H9 (cell line): ENCODE measurements at regions not wholly inside any gene's neighbourhood (a gene's known extent, or its start where the extent isn't known, plus 50 kb on each side); places are given as distances from the start of the nearest gene placed in this dataset.

Source experiments
- DNase-seq: peaks from one replicate; pipeline ENCODE4 v3.0.0-alpha.2; 2017
- H2AFZ ChIP-seq: one replicate; pipeline ENCODE4 v1.6.1; 2013; ENCODE audit warnings: mild to moderate bottlenecking, low read length, control low read depth, moderate library complexity
- H2AK5ac ChIP-seq: 2 replicates; pipeline ENCODE4 v1.6.1; 2013; ENCODE audit warnings: low read length, control low read depth, mixed read lengths; ENCODE audit not compliant: insufficient read length
- H2BK120ac ChIP-seq: one replicate; pipeline ENCODE4 v1.6.1; 2013; ENCODE audit warnings: low read depth, mild to moderate bottlenecking, low read length, control low read depth, inconsistent platforms; ENCODE audit not compliant: poor library complexity, severe bottlenecking
- H2BK12ac ChIP-seq: 2 replicates; pipeline ENCODE4 v1.6.1; 2013; ENCODE audit warnings: low read length, control low read depth, mixed read lengths, low read depth; ENCODE audit not compliant: insufficient read length
- H2BK15ac ChIP-seq: 2 replicates; pipeline ENCODE4 v1.6.1; 2013; ENCODE audit warnings: low read depth, low read length, control low read depth
- H2BK20ac ChIP-seq: one replicate; pipeline ENCODE4 v1.6.1; 2013; ENCODE audit warnings: low read depth, mild to moderate bottlenecking, low read length, control low read depth, inconsistent platforms; ENCODE audit not compliant: poor library complexity, severe bottlenecking
- H2BK5ac ChIP-seq: 2 replicates; pipeline ENCODE4 v1.6.1; 2013; ENCODE audit warnings: low read length, control low read depth, mixed read lengths; ENCODE audit not compliant: insufficient read length
- H3K14ac ChIP-seq: 2 replicates; pipeline ENCODE4 v1.6.1; 2013; ENCODE audit warnings: low read length, control low read depth; ENCODE audit not compliant: insufficient read depth
- H3K18ac ChIP-seq: 2 replicates; pipeline ENCODE4 v1.6.1; 2013; ENCODE audit warnings: low read depth, mild to moderate bottlenecking, mixed read lengths, low read length, control low read depth; ENCODE audit not compliant: insufficient read length
- H3K23ac ChIP-seq: 2 replicates; pipeline ENCODE4 v1.6.1; 2013; ENCODE audit warnings: low read length, control low read depth, mixed read lengths, low read depth; ENCODE audit not compliant: insufficient read length
- H3K23me2 ChIP-seq: 2 replicates; pipeline ENCODE4 v1.6.1; 2013; ENCODE audit warnings: low read depth, mild to moderate bottlenecking, mixed read lengths, low read length, control low read depth; ENCODE audit not compliant: insufficient read length, poor library complexity, severe bottlenecking
- H3K27ac ChIP-seq: 2 replicates; pipeline ENCODE4 v1.5.1; 2013; ENCODE audit warnings: low read length, control low read depth, mixed read lengths, low read depth; ENCODE audit not compliant: insufficient read length
- H3K27me3 ChIP-seq: 2 replicates; pipeline ENCODE4 v1.6.1; 2013; ENCODE audit warnings: low read length, control low read depth, inconsistent platforms; ENCODE audit not compliant: insufficient read depth
- H3K4ac ChIP-seq: 2 replicates; pipeline ENCODE4 v1.6.1; 2013; ENCODE audit warnings: low read depth, mild to moderate bottlenecking, control low read depth, inconsistent platforms, low read length, moderate library complexity
- H3K4me1 ChIP-seq: 2 replicates; pipeline ENCODE4 v1.6.1; 2013; ENCODE audit warnings: low read length, control low read depth, inconsistent platforms; ENCODE audit not compliant: insufficient read depth
- H3K4me2 ChIP-seq: 2 replicates; pipeline ENCODE4 v1.6.1; 2013; ENCODE audit warnings: low read length, control low read depth, mixed read lengths; ENCODE audit not compliant: insufficient read length, insufficient read depth
- H3K56ac ChIP-seq: 2 replicates; pipeline ENCODE4 v1.6.1; 2013; ENCODE audit warnings: low read depth, mild to moderate bottlenecking, mixed read lengths, low read length, control low read depth; ENCODE audit not compliant: insufficient read length
- H3K79me1 ChIP-seq: 2 replicates; pipeline ENCODE4 v1.6.1; 2013; ENCODE audit warnings: low read depth, mild to moderate bottlenecking, moderate library complexity, low read length, control low read depth, inconsistent platforms; ENCODE audit not compliant: insufficient read depth, poor library complexity, severe bottlenecking
- H3K79me2 ChIP-seq: 2 replicates; pipeline ENCODE4 v1.6.1; 2013; ENCODE audit warnings: low read length, control low read depth, inconsistent platforms; ENCODE audit not compliant: insufficient read depth
- H3K9ac ChIP-seq: 2 replicates; pipeline ENCODE4 v1.6.1; 2013; ENCODE audit warnings: low read length, control low read depth, mixed read lengths; ENCODE audit not compliant: insufficient read length; ENCODE audit errors: extremely low read depth
- H3K9me3 ChIP-seq: one replicate; pipeline ENCODE4 v1.6.1; 2013; ENCODE audit warnings: low read depth, low read length, inconsistent platforms; ENCODE audit not compliant: control insufficient read depth
- H3T11ph ChIP-seq: one replicate; pipeline ENCODE4 v1.6.1; 2013; ENCODE audit warnings: mild to moderate bottlenecking, low read length, control low read depth, inconsistent platforms
- H4K20me1 ChIP-seq: one replicate; pipeline ENCODE4 v1.6.1; 2013; ENCODE audit not compliant: control insufficient read depth, insufficient read length, insufficient read depth
- H4K5ac ChIP-seq: 2 replicates; pipeline ENCODE4 v1.6.1; 2013; ENCODE audit warnings: low read depth, mild to moderate bottlenecking, mixed read lengths, low read length, control low read depth; ENCODE audit not compliant: insufficient read length
- H4K8ac ChIP-seq: replicated peaks from 2 replicates; pipeline ENCODE4 v1.6.1; 2013; ENCODE audit warnings: low read length, control low read depth, mixed read lengths, low read depth; ENCODE audit not compliant: insufficient read length
- H4K91ac ChIP-seq: 2 replicates; pipeline ENCODE4 v1.6.1; 2013; ENCODE audit warnings: low read depth, mild to moderate bottlenecking, moderate library complexity, mixed read lengths, low read length, control low read depth; ENCODE audit not compliant: insufficient read length
- H3K27ac Mint-ChIP-seq, 3 experiments: 2 replicates in 2 of 3; 3 replicates in 1 of 3; pipeline ENCODE4 v1.8.0; 2020 to 2021; ENCODE audit warnings: mixed read lengths in 3 of 3, mild to moderate bottlenecking in 1 of 3, moderate library complexity in 1 of 3
- H3K27me3 Mint-ChIP-seq: 2 replicates; pipeline ENCODE4 v1.8.0; 2021; ENCODE audit warnings: low read depth, mild to moderate bottlenecking, moderate library complexity, mixed read lengths
- H3K36me3 Mint-ChIP-seq, 3 experiments: 2 replicates in 2 of 3; 3 replicates in 1 of 3; pipeline ENCODE4 v1.8.0; 2020 to 2021; ENCODE audit warnings: low read depth in 3 of 3, mixed read lengths in 3 of 3; ENCODE audit not compliant: insufficient read depth in 1 of 3
- H3K4me1 Mint-ChIP-seq, 2 experiments: 2 replicates each; pipeline ENCODE4 v1.8.0; 2020; ENCODE audit warnings: mixed read lengths in 2 of 2
- H3K4me3 Mint-ChIP-seq, 2 experiments: 2 replicates in 1 of 2; 3 replicates in 1 of 2; pipeline ENCODE4 v1.8.0; 2020 to 2021; ENCODE audit warnings: mild to moderate bottlenecking in 2 of 2, mixed read lengths in 2 of 2, moderate library complexity in 1 of 2
- H3K9me3 Mint-ChIP-seq, 2 experiments: 2 replicates in 1 of 2; 3 replicates in 1 of 2; pipeline ENCODE4 v1.8.0; 2020; ENCODE audit warnings: mild to moderate bottlenecking in 2 of 2, mixed read lengths in 2 of 2, moderate library complexity in 1 of 2
- CTCF ChIP-seq: fragments of 200-600 bp; sonication (generic); conservative IDR thresholded peaks from 3 replicates; pipeline ENCODE4 v1.8.0; 2021; ENCODE audit warnings: antibody characterized with exemption, mild to moderate bottlenecking
- WGBS: extraction: QIAGEN DNeasy Blood & Tissue Kit; methylation state at CpG from one replicate; pipeline ENCODE4 v1.1.7; 2013; ENCODE audit warnings: missing lambda C conversion rate, low lambda C conversion rate, mixed read lengths; ENCODE audit not compliant: insufficient read length; ENCODE audit errors: extremely low coverage; 5-methylcytosine and 5-hydroxymethylcytosine counted together

GRCh38 chr10:94129393-94130130, 135.8 kb downstream of the PLCE1 start:
- H2AFZ ChIP-seq = no peak overlapping the region
- no peaks in the 10 kb centered on the region for H3K23me2 ChIP-seq
- H3K4me2 ChIP-seq = no peak overlapping the region
- H3K79me2 ChIP-seq = no peaks in the 10 kb centered on the region
- no CpG with 5 or more reads among the region's 2 CpGs for WGBS
- Mint-ChIP-seq H3K9me3 (no peaks in the 10 kb centered on the region), H3K4me1 (peaks cover 9 to 13% of the 10 kb centered on the region in 2 experiments), H3K27me3 (no peaks in the 10 kb centered on the region; the same call in 1 of the 2 replicates), H3K36me3 (no peaks in the 10 kb centered on the region), H3K27ac (no peak overlapping the region), H3K4me3 (no peak overlapping the region)
- H4K91ac ChIP-seq = no peak overlapping the region
- no peak overlapping the region for H3T11ph ChIP-seq
- no peaks in the 10 kb centered on the region for H3K27me3 ChIP-seq
- H3K23ac ChIP-seq = no peak overlapping the region
- H3K9ac ChIP-seq = no peak overlapping the region
- no peak overlapping the region for H4K8ac ChIP-seq
- TF ChIP-seq CTCF = no peak
- H3K27ac ChIP-seq = no peak overlapping the region
- H3K14ac ChIP-seq = no peak overlapping the region
- H3K4me1 ChIP-seq = no peaks in the 10 kb centered on the region
- H3K18ac ChIP-seq = no peak overlapping the region
- H3K4ac ChIP-seq = no peak overlapping the region
- no peak overlapping the region for H2BK12ac ChIP-seq
- H3K9me3 ChIP-seq = no peaks in the 10 kb centered on the region
- no peak overlapping the region for H4K5ac ChIP-seq
- H2BK20ac ChIP-seq = no peak overlapping the region
- H3K79me1 ChIP-seq = no peaks in the 10 kb centered on the region
- H2AK5ac ChIP-seq = no peak overlapping the region
- H3K56ac ChIP-seq = no peak overlapping the region
- H2BK5ac ChIP-seq = no peak overlapping the region
- H2BK15ac ChIP-seq = no peak overlapping the region
- no peaks in the 10 kb centered on the region for H4K20me1 ChIP-seq
- no peak for DNase-seq
- no peak overlapping the region for H2BK120ac ChIP-seq
